GOT3 (cell line): ENCODE measurements at regions not wholly inside any gene's neighbourhood (a gene's known extent, or its start where the extent isn't known, plus 50 kb on each side); places are given as distances from the start of the nearest gene placed in this dataset.
"Not testable (repeated sequence)": the region's sequence is repeated elsewhere in the genome, so short reads cannot be mapped to it uniquely, and the experiment has no call there.

Source experiments
- DNase-seq: peaks from one replicate; lab custom pipeline; 2025; ENCODE audit warnings: mixed read lengths; lab: John Stamatoyannopoulos, UW

DNA sequence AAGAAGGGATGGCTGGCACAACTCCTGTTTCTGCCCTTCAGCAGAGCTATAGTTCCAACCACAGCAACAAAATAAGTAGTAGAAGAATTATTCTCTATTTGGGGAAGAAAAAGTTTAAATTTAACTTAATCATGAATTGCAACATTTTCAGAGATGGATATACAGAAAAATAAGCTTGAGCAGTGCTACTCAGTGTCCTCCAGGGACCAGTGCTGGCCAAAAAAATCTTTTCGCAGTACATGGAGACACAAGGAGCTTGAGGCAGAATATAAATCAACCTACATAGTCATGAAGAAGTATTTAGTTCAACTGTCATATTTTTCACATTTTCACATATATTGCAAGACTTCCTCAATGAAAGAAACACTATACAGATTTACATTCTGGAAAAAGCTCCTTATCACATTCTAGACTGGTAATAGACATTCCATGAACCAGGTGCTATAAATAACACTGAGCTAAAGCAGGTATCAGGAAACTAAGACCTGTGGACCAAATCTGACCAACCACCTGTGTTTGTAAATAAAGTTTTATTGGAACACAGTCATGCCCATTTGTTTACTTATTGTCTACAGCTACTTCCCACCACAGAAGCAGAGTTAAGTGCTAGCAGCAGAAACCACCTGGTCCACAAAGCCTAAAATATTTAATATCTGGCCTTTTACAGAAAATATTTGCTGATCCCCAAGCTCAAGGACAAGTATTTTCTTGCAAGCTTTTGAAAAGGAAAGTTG lies 101.9 kb downstream of the RGS21 start:
- no peak for DNase-seq

DNA sequence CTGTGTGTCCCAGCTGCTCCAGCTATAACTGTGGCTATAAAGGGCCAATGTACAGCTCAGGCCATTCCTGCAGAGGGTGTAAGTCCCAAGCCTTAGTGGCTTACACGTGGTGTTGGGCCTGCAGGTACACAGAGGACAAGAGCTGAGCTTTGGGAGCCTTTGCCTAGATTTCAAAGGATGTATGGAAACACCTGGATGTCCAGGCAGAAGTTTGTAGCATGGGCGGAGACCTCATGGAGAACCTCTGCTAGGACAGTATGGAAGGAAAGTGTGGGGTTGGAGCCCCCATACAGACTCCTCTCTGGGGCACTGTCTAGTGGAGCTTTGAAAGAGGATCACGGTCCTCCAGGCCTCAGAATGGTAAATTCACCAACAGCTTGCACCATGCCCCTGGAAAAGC lies 113.9 kb downstream of the RGS21 start:
- no peak for DNase-seq

DNA sequence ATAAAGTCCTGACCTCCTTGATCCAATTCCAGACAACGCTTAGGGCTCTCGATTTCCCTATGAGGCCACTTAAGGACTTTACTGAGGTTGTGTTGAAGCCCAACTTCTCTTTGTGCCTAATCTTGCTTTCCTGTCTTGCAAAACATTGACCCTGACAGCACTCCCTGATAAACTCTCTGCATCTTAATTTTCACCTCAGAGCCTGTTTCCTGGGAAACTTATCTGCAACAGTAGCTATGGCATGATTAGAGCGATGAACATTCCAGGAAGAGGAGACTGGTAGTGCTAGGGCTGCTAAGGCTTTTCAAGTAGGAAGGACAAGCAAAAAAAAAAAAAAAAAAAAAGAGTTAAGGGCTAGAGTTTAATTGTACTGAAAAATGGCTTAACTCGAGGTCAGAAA lies 118.9 kb downstream of the RGS21 start:
- no peak for DNase-seq

DNA sequence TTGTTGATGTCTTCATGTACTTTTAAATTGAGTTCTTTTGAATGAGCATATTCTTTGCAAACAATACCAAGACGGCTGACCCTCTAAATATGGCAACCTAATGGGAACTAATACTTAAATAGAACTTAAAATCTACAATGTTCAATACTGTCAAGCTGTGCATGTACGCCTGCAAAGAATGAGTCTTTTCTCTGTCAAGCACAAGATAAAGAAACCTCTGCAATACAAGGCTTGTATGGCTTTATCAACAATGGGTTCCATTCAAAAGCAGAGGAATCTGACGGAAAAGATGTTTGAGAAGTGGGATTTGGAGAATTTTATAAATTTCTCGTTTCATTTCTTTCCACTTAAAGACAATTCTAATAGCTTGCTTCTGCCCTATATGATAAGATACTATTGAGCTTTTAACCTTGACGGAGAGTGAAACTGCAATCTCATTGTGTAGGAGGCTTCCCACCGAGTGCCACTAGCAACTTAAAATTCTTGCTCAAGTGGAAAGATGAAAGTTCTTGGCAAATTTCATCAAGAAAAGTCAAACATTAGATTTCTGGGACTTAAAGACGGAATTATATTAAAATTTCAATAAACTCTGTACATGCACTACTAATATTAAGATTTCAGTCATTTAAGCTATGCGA lies 119.8 kb downstream of the RGS21 start:
- DNase-seq, result no peak

DNA sequence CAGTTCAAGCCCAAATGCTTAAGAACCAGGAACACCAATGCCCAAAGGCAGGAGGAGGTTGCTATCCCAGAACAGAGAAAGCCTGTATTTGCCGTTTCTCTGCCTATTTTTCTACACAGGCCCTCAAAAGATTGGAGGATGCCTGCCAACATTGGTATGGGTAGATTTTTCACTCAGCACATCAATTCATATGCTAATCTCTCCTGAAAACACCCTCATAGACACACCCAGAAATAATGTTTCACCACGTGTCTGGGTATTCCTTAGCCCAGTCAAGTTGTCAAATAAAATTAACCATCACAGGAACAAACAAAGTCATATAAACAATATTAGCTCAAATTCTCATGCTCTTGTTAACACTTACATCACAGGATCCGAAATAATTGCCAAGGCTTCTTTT lies 121.9 kb downstream of the RGS21 start:
- DNase-seq, result no peak

DNA sequence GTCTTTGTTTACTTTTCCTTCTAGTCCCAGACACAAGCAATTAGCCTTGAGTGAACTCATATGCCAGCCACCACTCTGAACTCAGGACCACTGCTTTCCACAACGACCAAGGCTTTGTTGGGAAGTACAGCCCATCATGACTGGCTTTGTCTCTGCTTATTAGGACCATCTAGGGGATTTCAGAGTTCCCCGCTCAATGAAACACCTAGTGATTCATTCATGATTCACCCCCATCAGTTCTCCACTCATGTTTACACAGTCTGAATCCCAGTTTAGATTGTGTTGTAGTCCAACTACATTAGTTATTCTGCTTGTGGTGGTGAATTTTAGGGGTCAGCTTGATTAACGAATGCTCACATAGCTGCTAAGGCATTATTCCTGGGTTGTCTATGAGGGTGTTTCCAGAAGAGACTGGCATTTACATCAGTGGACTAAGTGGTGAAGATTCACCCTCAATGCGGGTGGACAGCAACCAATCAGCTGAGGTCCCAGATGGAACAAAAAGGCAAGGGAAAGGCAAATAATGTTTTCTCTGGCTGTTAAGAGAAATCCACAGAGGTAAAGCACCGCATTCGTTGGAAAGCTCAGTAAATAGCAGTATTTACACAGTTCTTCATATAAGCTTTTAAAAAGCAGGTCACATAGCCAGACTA lies 122.7 kb downstream of the RGS21 start:
- no peak for DNase-seq

DNA sequence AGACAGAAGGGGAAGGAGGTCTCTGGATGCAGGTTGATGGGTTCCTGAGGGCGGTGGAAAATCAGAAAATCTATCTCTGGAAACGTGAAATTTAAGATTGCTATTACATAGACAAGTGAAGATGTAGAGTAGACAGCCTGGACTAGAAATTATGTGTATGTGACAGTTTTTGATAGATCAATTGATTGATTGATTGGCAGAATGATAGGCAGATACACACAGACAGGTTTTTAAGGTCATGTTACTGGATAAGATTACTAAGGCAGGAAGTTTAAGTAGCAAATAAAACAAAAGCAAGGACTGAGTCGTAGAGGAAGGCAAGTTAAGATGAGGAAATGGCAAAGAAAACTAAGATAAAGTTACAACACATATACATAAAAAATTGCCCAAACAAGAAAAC lies 124.7 kb downstream of the RGS21 start:
- no peak for DNase-seq

DNA sequence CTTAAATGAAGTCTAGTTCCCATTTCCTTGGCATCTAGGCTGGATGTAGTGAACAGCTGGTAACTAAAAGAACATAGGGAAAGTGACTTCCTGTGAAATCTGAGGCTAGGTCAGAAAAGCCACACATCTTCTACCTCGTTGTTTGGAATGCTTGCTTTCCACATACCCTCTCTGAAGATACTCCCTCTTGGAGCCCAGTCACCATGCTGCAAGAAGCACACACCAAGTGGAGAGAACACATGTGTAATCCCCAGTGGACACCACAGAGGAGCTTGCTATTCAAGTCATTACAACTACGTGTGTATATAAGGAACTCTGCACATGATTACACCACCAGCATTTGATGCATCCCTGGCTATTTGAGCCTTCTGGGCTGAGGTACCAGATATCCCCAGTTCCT lies 125.9 kb downstream of the RGS21 start:
- no peak for DNase-seq

DNA sequence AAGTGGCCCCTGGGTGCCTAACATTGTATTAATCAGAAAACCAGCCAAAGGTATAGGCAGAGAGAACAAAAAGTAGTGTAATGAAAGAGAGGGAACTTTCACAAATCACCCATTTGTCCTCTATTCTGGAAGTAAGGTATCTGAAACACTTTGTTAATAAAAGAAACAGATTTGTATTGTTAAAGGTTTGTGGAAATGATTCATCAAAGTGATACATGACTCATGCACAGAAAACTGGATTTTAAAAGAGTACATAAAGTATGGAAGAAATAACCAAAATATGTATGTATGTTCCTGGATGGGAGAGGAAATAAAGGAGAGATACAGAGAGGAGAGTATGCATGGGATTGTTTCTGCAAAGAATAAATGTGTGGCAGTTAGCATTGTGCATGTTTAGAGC lies 126.8 kb downstream of the RGS21 start:
- no peak for DNase-seq

DNA sequence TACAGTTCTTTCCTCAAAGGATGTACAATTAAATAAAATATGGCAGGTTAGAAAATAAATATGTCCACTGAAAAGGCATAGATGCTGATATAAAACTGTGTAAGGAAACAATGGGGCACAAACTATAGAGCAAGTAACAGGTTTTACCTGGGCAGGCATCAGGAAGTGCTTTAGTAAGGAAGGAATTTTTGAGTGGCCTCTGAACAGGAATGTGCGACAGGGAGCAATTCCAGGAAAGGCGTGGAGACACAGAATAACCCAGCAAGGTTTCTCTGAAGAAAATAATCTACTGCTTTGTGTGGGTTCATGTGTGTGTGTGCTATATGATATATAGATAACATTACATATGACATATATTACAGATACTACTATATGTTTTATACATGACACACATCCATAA lies 128.4 kb downstream of the RGS21 start:
- no peak for DNase-seq

DNA sequence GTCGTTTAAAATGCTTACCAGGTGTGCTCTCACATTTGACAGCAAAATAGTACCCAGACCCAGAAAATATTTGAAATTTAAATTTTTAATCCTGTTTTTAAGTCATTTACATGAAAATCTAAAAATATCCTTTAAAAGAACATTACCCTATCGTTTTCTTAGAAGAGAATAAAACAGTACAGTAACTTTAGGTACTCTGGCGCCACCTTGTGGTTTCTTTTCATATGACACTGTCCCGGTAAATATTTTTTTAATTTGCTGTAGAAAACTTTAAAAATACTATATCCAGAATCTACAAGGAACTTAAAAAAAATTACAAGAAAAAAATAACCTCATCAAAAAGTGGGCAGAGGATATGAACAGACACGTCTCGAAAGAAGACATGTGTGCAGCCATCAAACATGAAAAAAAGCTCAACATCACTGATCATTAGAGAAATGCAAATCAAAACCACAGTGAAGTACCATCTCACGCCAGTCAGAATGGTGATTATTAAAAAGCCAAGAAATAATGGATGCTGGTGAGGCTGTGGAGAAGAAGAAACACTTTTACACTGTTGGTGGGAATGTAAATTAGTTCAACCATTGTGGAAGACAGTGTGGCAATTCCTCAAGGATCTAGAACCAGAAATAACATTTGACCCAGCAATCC lies 129.2 kb downstream of the RGS21 start:
- no peak for DNase-seq

DNA sequence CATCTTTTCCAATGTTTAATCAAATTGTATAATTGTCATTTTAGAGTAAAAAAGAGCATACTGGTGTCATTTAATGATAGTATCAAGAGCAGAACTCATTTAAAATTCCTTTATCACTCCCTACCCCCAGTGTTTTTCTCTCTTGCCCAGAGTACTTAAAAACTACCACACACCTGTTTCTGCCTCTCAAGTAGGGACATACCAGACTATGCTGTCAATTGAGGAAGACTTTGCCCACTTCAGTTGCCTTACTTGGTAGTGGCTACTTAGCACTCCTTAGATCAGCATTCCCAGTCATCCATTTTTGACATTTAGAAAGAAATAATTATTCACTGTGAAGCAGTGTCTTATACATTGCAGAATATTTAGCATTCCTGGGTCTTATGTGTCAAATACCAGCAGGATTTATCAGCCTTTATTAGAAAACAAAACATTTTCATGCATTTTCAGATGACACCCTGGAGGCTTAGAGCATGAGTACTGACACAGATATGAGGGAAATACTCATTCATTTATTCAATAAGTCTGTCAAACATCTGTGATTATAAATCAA lies 127.5 kb upstream of the RGS1 start:
- DNase-seq, result no peak

DNA sequence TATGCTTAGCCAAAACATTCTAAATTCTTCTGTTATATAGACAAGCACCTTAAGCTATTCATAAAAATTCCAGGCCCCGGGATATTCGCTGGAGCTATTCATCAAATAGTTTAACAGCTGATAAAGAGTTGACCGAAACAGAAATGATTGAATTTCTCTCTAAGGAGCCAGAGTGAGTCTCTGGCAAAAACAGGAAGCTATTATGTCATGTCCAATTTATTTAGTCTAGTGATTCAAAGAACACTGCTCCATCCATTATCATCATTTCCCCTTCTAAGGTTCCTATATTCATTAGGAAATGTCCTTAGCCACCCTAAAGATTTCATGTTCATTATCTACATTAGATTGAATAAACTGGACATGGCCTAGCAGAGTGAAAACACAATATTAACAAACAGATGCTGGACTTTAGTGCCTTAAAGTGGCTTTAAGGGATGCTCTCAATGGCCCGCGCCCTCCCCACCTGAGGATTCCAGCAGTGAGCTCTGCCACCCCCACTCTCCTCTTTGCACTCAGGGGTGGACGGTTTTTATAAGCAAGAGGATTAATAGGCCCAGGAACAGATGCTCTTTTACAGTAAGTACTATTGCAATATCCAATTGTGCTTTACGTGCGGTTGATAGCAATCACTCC lies 122.1 kb upstream of the RGS1 start:
- no peak for DNase-seq

DNA sequence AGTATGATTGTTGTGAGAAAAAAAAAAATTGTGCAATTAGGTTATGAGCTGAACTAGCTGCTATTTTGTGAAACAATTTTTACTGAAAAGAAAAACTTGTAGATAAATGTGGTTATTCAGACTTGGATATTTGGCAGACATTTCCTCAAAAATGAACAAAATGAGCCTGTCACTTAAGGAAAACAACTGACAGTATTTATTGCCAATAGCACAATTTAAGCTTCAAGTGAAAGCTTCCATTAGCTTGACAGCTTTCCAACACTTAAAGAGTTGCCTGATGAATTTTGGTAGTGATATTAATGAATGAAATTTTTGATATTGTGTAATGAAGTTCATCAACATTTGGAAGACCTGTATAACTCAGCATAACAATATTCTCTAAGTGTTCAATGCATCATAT lies 116.1 kb upstream of the RGS1 start:
- no peak for DNase-seq

DNA sequence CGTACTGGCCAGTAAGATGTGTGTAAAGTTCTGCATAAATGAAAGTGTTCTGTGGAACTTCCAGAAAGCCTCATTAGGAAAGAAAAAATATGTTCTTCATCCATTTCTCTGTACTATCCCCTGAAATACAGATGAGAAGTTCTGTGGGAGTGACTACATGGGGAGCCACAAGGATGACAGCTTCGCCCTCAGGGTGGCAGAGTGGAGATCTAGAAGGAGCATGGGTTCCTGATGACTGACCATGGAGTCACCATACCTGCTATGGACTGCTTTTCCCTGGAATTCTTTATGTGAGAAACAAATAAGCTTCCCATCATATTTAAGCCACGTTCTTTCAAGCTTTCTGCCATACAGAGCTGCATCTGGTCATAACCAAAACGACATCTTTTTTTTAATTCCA lies 113.9 kb upstream of the RGS1 start:
- no peak for DNase-seq

DNA sequence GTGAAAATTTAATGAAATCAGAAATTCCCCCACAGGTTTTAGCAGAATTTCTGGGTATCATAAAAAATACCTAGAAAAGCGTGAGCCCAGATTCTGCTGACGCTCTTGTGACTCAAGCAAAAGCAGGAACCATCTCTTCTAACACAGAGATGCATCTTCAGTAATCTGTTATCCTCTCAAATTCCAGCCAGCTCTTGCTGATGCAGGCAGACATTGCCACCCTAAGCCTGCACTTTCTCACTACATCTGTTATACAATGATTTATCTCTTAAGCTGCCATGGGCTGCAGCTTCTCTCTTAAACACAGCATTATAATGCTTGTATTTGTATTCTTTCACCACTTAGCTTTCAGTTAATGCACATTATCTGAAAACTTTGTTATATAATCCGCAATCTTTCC lies 113.0 kb upstream of the RGS1 start:
- no peak for DNase-seq

DNA sequence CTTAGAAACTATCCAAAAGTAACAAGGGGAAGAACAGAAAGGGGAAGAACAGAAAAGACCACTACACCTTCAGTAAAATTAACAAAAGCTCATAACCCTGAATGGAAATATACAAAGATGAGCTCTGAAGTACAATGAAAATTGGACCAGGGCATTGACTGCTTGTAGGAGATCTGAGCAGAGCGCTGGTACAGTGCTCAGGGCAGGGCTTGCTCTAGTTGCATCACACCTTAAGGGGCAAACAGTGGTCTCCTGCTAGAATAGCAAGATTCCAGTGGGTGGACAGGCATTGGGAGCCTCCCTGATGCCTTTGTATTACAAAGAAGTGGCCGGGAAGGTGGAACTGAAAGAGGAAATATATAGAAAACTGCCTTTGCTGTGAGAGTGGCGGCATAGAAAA lies 111.9 kb upstream of the RGS1 start:
- DNase-seq, result no peak

DNA sequence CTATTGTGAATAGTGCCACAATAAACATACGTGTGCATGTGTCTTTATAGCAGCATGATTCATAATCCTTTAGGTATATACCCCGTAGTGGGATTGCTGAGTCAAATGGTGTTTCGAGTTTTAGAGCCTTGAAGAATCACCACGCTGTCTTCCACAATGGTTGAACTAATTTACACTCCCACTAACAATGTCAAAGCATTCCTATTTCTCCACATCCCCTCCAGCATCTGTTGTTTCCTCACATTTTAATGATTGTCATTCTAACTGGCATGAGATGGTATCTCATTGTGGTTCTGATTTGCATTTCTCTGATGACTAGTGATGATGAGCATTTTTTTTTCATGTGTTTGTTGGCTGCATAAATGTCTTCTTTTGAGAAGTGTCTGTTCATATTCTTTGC lies 110.4 kb upstream of the RGS1 start:
- not testable (repeated sequence) for DNase-seq

DNA sequence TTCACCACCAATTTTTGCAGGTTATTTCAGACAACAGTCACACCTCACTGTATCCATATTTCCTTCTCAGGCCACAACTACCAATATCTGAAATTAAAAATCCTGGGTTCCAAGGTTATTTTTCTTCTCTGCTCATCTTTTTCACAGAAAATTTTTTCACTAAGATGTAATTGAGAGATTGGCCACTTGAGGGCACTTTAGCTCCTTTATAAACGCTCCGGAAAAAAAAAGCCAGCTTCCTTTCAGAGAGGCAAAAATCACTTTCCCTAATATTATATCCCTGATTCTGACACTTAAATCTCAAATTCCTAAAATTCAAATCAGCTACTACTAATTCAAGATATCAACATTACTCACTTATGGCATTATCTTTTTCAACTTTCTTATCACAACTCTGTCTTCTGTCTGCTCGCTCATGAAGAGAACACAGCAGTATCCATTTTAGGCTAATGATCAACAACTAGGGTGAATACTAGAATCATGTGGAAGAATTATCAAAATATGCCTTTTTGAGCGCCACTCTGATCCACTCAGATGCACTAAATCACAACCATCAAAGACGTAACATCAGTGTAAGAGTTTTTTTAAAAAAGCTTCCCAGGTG lies 101.4 kb upstream of the RGS1 start:
- no peak for DNase-seq

DNA sequence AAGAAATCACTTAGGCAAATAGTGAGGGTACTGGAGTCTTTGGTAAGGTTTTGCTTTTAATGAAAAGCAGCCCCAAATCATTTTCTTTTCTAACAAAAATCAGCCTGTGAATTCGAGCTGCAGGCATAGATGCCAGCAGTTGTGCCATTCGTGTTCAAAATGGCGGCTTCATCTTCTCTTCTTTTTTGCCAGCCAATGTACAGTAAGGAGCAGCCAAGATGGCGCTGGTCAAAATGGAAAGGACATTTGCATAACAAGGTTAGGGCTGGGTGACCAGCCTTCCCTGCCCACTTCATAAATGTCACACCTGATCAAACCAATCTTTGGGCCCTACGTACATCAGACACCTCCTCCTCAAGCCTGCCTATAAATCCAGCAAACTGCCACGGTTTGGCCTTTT lies 100.2 kb upstream of the RGS1 start:
- DNase-seq, result no peak

DNA sequence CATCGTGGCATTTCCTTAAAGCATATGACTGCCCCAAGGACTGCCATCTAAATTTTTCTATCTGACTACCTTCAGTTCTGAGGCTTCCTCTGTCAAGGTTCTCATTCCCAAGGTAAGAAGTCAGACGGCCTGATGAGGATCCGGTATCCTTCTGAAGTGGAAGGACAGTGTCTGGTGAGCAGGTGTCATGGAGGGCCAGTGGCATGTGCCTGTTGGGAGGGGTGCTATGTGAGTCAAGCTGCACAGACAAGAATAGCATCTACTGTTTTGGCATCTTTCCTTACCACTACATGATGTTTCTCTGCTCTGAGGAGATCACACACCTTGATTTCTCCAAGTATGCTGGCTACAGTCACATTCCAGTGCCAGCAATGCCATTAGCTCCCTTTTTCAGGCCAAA lies 99.6 kb upstream of the RGS1 start:
- no peak for DNase-seq

DNA sequence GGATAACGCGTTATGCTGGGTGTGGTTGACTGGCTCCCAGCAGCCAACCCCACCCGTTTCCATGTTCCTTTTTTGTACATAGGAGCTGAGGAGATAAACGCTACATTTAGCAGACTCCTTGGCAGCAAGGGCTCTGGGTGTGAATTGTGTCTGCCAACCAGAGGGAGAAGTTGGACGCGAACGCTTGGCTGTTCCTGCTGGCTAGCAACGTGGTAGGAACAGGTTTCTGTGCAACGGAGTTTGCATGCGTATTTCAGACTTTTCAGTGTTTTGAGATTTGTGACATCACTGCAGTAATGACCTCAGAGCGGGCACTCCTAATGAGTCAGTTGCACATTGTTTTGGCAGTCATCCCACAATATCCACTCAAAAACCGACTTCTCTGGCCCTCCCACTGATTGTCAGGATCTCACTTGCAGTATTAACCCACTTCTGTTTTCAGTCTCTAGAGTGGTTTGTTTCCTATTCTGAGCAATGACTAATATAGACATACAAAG lies 98.7 kb upstream of the RGS1 start:
- DNase-seq, result no peak
